ENCODE measurements at regions not wholly inside any gene's neighbourhood (a gene's known extent, or its start where the extent isn't known, plus 50 kb on each side); places are given as distances from the start of the nearest gene placed in this dataset.

DNA sequence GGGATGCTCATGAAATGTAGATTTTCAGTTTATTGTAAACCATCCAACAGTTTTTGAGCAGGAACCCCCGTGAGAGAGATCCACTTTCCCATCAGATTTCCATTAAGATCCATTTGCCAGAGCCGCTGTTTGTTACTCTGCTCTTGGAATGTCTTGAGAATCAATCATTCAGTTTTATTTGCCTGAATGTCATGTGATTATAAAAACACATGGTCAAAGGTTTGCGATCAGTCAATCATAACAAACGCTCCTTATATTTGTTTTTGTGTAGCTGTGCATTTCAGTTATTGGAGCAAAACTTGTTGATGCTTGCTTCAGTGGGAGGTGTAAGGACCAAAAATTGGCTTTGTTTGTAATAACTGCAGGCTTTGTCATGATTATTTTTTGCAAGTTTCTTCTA lies 155.8 kb upstream of the RHOBTB1 start:
- FAIRE-seq: no peak
- in situ Hi-C loops (cut with HindIII; ENCODE audit: extremely low pct_ligation_motif_present, low pct_unique_long_range_greater_than_20kb) (no loop called here), intact Hi-C loops (cut with micrococcal nuclease; ENCODE audit: unreplicated experiment) (no loop called here)
- no TSS peak for BruUV-seq (replicated peaks)
- ATAC-seq: no peak
- no peak overlapping the region for H3K4me2 ChIP-seq (ENCODE audit: low read depth, low read length)
- H4K20me1 ChIP-seq (ENCODE audit: insufficient read depth, low read length): no peaks in the 10 kb centered on the region
- H3K4me3 ChIP-seq (replicated peaks in 1 of 3; ENCODE audit: insufficient read depth in 1 of 3, low read depth in 2 of 3, low read length in 3 of 3): no peak overlapping the region
- no peaks in the 10 kb centered on the region for H3K79me2 ChIP-seq (ENCODE audit: insufficient read depth, low read length)
- H2AFZ ChIP-seq (ENCODE audit: low read length): no peak overlapping the region
- H3K27me3 ChIP-seq (ENCODE audit: control insufficient read depth in 1 of 2, insufficient read depth in 2 of 2, low read length in 2 of 2): no peaks in the 10 kb centered on the region
- no peak overlapping the region for H3K27ac ChIP-seq (ENCODE audit: extremely low read length, insufficient read depth, low read length)
- no peak for TF ChIP-seq ZMYM2 (CRISPR knock-in tag; IDR thresholded peaks at IDR 0.05)
- no peak for TF ChIP-seq BCL6 (CRISPR knock-in tag; IDR thresholded peaks at IDR 0.05)
- no peak for TF ChIP-seq ZNF530 (CRISPR knock-in tag; IDR thresholded peaks at IDR 0.05; ENCODE audit: low read depth)
- no peak for TF ChIP-seq NCOA5 (CRISPR knock-in tag; IDR thresholded peaks at IDR 0.05)
- TF ChIP-seq SKI (IDR thresholded peaks at IDR 0.05; ENCODE audit: partially characterized antibody): no peak
- no peak for TF ChIP-seq ZNF251 (CRISPR knock-in tag; IDR thresholded peaks at IDR 0.05)
- no peak for TF ChIP-seq ATAD3A (CRISPR knock-in tag; IDR thresholded peaks at IDR 0.05)
- no peak for TF ChIP-seq ZNF205 (CRISPR knock-in tag; IDR thresholded peaks at IDR 0.05)
- no peak for TF ChIP-seq ZNF432 (CRISPR knock-in tag; IDR thresholded peaks at IDR 0.05; ENCODE audit: borderline replicate concordance)
- TF ChIP-seq PAWR (CRISPR knock-in tag; IDR thresholded peaks at IDR 0.05; ENCODE audit: borderline replicate concordance): no peak
- no peak for TF ChIP-seq RXRA (CRISPR knock-in tag; IDR thresholded peaks at IDR 0.05)
- no peak for TF ChIP-seq HNRNPL (IDR thresholded peaks at IDR 0.05; ENCODE audit: low read depth, low read length)
- no peak for TF ChIP-seq POLR2A (IDR thresholded peaks at IDR 0.05; ENCODE audit: insufficient read depth in 1 of 2, low read depth in 2 of 2, low read length in 2 of 2)
- TF ChIP-seq, protein P1, sequence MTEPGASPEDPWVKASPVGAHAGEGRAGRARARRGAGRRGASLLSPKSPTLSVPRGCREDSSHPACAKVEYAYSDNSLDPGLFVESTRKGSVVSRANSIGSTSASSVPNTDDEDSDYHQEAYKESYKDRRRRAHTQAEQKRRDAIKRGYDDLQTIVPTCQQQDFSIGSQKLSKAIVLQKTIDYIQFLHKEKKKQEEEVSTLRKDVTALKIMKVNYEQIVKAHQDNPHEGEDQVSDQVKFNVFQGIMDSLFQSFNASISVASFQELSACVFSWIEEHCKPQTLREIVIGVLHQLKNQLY (CRISPR knock-in tag; IDR thresholded peaks at IDR 0.05): no peak
- no peak for TF ChIP-seq DNMT1 (CRISPR knock-in tag; IDR thresholded peaks at IDR 0.05)
- TF ChIP-seq, protein P2, sequence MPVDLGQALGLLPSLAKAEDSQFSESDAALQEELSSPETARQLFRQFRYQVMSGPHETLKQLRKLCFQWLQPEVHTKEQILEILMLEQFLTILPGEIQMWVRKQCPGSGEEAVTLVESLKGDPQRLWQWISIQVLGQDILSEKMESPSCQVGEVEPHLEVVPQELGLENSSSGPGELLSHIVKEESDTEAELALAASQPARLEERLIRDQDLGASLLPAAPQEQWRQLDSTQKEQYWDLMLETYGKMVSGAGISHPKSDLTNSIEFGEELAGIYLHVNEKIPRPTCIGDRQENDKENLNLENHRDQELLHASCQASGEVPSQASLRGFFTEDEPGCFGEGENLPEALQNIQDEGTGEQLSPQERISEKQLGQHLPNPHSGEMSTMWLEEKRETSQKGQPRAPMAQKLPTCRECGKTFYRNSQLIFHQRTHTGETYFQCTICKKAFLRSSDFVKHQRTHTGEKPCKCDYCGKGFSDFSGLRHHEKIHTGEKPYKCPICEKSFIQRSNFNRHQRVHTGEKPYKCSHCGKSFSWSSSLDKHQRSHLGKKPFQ (CRISPR knock-in tag; IDR thresholded peaks at IDR 0.05; ENCODE audit: insufficient replicate concordance): no peak
- TF ChIP-seq SMAD1 (CRISPR knock-in tag; IDR thresholded peaks at IDR 0.05; ENCODE audit: borderline replicate concordance, low read depth): no peak
- 82% methylated on average over 4 of the region's 4 CpGs for WGBS (ENCODE audit: low lambda C conversion rate)
- H3K4me1 ChIP-seq (ENCODE audit: insufficient read depth, low read length): no peaks in the 10 kb centered on the region
- H3K9me3 ChIP-seq (ENCODE audit: low read length): no peaks in the 10 kb centered on the region
- CTCF ChIA-PET (ENCODE audit: low intra/inter-chr PET ratio, low total read pairs): no interaction called here
- DNase-seq (ENCODE audit: low spot score): no peak
- H3K36me3 ChIP-seq (replicated peaks in 1 of 2; ENCODE audit: control insufficient read depth in 1 of 2, insufficient read depth in 2 of 2, low read length in 2 of 2): no peaks in the 10 kb centered on the region
- H3K9ac ChIP-seq (ENCODE audit: insufficient read depth, low read depth, low read length): no peak overlapping the region
- POLR2A ChIA-PET: no interaction called here
